GM19025 (cell line): ENCODE measurements at regions not wholly inside any gene's neighbourhood (a gene's known extent, or its start where the extent isn't known, plus 50 kb on each side); places are given as distances from the start of the nearest gene placed in this dataset.

ENCODE experiments used
- ATAC-seq: cut with Tn5 transposase; IDR thresholded peaks from one replicate; pipeline ENCODE4 v1.9.1; 2021; ENCODE audit warnings: mild to moderate bottlenecking, low read depth, moderate library complexity; ENCODE audit not compliant: unreplicated experiment

- ATAC-seq, result no peak
Observed at GRCh38 chrX:45368705-45369104, 168.0 kb upstream of the DIPK2B start.

DNA sequence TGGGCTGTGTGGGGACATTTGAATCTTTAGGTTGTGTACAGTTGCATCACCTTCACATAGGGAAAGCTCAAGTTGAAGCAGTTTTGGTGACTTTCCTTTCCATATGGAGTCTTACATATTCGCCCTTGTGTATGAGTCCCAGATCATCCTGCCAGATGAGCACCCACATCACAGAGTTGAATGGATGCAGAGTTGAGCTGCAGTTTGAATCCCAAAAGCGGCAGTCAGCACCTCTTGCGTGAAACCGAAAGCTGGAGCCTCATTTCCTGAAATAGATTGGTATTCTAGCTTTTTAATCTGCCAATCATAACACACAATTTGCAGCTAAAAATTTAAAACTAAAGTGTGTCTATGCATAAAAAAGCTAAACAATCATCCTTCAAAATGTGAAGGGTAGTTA, 162.9 kb upstream of the DIPK2B start:
- ATAC-seq, result no peak

GRCh38 chrX:45360571-45360970, 159.9 kb upstream of the DIPK2B start:
- no peak for ATAC-seq

GRCh38 chrX:45358392-45358791, 157.7 kb upstream of the DIPK2B start:
- no peak for ATAC-seq

DNA sequence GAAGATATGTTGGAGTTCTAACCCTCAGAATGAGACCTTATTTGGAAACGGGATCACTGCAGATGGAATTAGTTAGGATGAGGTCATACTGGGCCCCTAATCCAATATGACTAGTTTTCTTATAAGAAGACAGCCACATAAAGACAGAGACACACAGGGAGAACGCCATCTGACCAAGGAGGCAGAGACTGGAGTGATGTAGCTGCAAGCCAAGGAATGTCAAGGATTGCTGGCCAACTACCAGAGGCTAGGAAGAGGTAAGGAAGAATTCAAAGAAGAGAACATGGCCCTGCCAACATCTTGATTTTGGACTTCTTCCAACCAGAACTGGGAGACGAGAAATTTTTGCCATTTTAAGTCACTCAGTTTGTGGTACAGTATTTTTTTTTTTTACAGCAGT, 152.8 kb upstream of the DIPK2B start:
- no peak for ATAC-seq

DNA sequence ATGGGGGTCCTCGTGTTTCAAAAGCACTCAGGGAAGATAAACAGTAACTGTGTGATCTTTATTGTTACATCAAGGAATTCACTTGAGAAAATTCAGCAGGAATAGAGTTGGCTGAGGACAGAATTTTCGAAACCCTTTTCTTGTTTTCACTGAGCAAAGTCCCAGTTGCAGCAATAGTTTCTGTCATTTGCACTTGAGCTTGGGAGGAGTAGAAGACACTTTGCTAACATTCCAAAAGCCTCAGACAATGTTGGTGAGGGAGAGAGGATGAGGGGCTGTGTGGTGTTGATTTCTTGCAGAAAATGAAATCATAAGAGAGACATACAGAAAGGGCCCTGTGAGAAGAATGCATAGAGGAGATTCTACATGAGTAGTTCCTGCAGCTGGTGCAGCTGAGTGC, 151.9 kb upstream of the DIPK2B start:
- no peak for ATAC-seq

GRCh38 chrX:45351478-45351877, 150.8 kb upstream of the DIPK2B start:
- no peak for ATAC-seq

DNA sequence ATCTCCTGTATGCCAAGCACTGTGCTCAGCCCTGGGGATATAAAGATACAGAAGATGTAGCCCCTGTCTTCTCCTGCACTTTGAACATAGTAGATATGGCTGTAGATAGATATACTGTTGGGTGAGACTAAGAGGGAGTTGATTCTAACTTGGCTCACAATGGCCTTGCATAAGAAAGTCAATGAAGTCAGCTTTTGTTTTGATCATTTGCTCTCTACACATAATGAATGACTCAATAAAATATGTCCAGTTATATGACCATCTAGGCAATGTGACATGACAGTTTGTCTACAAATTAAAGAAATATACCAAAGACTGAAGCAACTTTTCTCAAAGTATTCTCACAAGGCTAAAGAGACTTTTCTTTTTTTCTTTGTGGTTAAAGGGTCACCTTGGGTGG, 147.6 kb upstream of the DIPK2B start:
- ATAC-seq, result no peak

- ATAC-seq, result no peak
Observed at GRCh38 chrX:45347877-45348276, 147.2 kb upstream of the DIPK2B start.

DNA sequence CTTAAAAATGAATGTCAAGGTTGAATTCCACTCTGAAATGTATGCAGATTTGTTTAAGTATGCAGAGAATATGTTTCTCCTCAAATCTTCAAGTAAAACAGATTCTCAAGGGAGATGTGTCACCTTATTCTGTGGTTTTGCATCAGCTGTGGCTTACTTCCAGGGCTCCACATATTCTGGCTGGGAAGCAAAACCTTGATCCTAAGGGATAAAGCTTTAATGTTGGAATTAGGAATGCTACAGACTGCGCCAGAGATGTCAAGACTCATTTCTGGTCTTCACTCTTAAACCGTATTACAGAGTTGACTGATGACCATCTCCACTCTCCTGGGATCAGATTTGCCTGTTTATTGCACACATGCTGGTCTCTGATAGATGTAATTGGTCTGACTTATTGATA, 143.9 kb upstream of the DIPK2B start:
- ATAC-seq, result no peak

DNA sequence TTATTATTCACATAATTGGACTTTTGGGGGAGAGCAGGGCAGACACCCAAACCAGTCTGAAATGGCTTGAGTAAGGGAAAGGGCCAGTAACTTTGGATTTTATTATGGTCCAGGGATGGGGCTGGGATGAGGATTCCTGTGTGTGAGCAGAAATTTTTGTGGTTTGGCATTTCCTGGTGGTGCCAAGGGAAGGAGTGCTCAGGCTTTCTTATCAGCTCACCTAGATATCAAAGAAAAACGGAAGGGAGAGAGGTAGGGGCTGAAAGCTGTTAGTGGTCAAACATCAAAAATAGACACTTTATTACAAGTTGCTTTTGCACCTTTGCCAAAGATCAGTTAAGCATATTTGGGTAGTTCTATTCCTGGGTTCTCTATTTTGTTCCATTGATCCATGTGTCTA, 128.5 kb upstream of the DIPK2B start:
- ATAC-seq, result no peak

DNA sequence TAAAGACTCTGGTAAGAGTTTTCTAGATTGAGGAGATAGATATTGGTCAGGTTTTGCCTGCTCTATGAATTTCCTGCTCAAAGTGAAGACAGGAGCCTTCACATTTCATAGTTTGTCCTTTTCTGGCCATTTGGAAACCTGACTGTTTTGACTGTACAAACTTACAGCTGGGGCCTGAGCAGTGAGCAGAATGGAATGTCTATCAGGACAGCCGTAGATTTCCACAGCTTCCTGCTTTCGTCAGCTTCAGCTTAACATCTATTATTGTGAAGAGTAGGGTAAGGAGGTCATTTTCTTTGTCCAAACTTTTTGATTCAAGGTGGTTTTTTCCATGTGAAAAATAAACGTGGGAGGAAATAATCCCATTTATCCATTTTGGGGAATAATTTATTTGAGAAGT, 124.3 kb upstream of the DIPK2B start:
- no peak for ATAC-seq

DNA sequence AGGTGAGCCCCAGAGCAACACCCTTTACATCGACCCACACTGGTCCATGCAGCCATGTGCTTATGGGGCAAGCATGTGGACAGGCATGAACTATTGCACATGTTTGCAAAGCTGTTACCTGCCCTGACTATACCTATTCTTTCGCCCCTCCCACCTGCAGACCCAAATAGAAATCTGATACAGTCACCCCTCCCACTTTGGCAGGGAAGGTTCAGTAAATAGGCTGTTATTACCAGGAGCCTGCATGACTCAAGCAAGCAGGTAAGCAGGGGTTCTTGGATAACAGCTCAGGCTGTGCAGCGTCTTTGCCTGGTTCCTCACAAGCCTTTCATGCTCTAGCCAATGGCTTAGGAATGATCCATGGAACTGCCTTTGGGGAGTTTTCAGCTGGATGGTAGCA, 122.7 kb upstream of the DIPK2B start:
- ATAC-seq, result no peak

- ATAC-seq, result no peak
Observed at GRCh38 chrX:45322820-45323219, 122.1 kb upstream of the DIPK2B start.

- ATAC-seq, result no peak
Observed at GRCh38 chrX:45322382-45322781, 121.7 kb upstream of the DIPK2B start.

DNA sequence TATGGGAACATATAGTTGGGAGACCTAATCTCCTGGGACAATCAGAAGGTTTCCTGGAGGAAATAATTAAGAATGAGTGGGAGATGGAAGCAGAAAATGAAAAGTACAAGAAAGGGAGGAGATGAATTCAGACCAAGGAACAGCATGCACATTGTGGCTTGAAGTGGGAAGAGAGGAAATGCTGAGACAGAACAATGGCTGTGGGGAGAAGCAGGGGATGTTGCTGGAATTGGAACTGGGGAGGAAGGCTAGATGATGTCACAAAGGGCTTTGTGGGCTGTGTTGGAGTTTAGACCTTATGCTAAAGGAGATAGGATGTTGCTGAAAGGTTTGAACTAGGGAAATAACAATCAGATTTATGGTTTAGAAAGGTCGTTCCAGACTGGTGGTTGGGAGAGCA, 119.5 kb upstream of the DIPK2B start:
- ATAC-seq, result no peak

DNA sequence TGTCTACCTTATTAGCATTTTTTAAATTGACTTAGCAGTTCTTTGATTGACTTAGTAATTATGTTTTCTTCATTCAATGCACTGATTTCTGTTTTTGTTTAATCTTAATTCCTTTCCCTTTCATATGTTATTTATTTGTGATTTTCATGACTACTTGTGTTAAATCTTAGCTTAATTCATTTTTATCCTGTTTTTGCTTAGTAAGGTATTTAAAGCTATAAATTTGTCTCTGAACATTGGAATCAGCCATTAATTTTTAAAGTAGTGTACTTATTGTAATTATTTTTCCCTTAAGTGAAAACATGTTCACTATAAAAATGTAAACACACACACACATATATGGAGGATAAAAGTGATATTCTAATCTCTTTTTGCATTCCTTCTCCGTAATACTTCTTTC, 109.1 kb upstream of the DIPK2B start:
- ATAC-seq, result no peak

- ATAC-seq, result no peak
Observed at GRCh38 chrX:45309096-45309495, 108.4 kb upstream of the DIPK2B start.

- ATAC-seq, result no peak
Observed at GRCh38 chrX:45306794-45307193, 106.1 kb upstream of the DIPK2B start.

DNA sequence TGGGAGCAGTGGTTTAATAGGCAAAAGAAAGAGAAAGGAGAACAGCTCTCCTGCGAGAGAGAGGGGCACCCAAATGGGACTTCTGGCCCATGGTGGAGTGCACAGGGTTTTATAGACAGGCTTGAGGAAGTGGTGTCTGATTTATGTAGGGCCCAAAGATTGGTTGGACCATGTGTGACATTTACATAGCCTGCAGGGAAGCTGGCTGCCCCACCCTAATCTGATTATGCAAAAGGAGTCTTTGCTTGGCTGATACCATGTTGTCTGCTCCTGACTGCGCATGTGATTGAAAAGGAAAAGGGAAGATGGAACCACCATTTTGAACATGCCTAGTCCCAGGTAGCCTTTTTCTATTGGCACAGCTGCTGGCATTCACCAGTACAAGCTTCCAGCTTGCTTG, 100.0 kb upstream of the DIPK2B start:
- no peak for ATAC-seq

DNA sequence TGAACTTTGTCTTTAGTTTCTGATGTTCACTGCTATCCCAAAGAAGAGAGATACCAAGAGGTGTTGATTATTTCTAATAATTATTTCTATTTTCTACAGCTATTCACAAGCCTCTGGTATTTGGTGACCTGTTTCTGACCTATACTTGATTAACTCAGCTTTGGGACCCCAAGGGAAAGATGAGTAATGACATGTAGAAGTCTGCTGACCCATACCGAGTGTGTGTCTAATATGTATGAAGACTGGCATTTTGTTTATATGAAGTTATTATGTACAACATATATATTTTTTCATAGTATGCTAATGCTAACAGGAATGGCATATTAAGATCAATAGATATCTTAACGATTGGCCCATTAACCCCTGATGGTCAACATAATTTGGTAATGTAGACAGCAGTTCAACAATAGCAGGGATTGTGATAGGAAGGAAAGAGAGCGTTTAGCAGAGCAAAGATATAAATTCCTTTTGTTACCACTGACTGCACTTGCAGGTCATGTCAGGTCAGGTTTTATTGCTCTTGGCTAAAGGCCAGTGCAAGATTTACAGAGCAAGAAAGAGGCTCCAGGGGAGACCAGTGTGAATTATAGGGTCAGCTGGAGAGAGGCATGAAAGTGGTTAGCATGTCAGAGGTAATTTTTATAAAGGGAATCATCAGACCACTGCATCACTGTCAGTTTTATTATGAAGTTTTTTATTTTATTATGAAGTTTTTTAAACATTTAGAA, 94.7 kb upstream of the DIPK2B start:
- no peak for ATAC-seq

- ATAC-seq, result no peak
Observed at GRCh38 chrX:45274576-45274975, 73.9 kb upstream of the DIPK2B start.

GRCh38 chrX:45267007-45267406, 66.3 kb upstream of the DIPK2B start:
- no peak for ATAC-seq
